ENCODE measurements at regions not wholly inside any gene's neighbourhood (a gene's known extent, or its start where the extent isn't known, plus 50 kb on each side); places are given as distances from the start of the nearest gene placed in this dataset.
"Not testable (repeated sequence)": the region's sequence is repeated elsewhere in the genome, so short reads cannot be mapped to it uniquely, and the experiment has no call there.

GRCh38 chr22:25397616-25398015, 166.9 kb upstream of the GRK3 start:
- DNase-seq: no peak

GRCh38 chr22:25398591-25399062, 165.8 kb upstream of the GRK3 start:
- not testable (repeated sequence) for DNase-seq

DNA sequence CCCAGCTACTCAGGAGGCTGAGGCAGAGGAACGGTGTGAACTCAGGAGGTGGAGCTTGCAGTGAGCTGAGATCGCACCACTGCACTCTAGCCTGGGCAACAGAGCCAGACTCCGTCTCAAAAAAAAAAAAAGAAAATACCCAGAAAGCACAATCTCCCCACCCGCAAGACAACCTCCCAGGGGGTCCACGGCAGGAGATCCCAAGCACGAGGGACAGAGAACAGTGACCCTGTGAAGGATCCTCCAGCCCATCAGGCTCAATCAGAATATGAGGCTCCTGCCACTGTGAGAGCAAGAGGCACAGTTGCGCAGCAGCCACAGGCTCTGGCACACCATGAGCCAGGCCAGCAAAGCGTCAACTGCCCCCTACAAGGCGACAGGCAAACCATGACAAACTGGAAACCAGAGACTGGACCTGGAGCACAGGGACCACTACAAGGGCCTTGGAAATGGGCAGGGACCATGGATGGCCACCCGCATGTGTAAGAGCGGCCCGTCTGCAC, 164.8 kb upstream of the GRK3 start:
- no peak for DNase-seq

DNA sequence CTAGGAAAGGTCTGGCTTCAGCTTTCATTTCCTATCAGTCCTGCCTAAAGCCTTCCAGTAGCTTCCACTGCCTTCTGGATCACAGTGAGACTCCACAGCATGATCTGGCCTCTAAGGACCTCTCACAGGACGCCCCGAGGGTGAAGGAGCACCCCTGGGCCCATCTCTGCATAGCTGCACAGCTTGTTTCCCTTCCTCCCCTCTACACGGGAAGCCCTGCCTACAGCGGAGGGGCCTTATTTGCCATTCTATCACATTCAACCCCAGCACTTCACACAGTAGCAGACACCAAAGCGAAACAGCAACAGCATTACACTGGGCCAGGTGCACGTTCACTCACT, 162.3 kb upstream of the GRK3 start:
- no peak for DNase-seq

- DNase-seq: no peak
Observed at GRCh38 chr22:25402501-25403283, 161.8 kb upstream of the GRK3 start.

DNA sequence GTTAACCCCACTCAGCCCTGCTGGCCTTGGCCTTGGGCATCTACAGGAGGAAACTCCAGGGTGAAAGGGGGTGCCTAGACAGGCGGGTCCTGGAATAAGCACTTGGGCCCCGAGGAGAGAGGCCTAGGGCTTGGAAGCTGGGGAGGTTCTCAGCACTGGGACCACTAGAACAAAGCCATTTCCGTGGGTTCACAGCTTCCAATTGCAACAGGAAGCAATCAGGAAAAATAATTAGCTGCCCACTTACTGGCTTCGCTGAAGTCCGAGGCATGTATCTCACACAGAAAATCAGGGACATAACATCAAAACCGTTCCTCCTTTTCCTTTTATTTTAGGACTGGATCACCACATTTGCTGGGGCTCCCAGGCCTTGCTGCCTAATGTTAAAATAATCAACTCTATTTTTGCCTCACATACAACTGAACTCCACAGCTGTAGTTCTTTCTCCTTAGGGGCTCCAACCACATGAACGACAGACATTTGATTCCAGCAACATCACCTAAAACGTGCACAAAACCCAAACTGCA, 161.1 kb upstream of the GRK3 start:
- DNase-seq: no peak

DNA sequence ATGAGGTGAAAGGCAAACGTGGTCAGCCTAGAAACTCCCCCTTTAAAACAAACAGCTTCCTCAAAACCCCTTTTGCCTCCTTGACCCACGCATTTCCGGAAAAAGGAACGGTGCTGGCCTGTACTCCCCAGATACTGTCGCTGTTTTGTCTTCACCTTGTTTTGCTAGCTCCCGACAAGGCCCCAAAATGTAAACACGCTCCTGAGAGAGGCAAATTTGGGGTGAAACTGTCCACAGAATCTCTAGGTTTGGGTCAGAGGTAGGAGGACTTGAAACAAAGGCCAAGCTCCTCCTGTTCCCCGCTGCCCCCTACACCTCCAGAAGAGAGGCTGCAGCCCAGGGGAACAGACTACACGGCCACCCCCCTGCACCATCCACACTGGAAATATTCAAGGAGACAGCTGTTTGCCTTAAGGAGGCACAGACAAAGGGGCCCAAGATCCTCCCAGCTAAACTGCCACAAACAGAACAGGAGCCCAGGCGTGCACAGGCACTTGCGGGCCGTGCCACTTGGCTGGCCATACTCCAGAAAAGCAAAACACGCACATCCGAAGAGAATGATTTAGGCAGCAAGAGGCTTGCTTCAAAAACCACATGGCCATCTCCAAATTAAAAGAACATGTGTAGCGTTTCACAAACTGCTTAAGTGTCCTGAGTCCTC, 160.5 kb upstream of the GRK3 start:
- DNase-seq: no peak

- DNase-seq: no peak
Observed at GRCh38 chr22:25404556-25404927, 159.9 kb upstream of the GRK3 start.

GRCh38 chr22:25404928-25405816, 159.3 kb upstream of the GRK3 start:
- DNase-seq: peak; percentile 52 to 54

DNA sequence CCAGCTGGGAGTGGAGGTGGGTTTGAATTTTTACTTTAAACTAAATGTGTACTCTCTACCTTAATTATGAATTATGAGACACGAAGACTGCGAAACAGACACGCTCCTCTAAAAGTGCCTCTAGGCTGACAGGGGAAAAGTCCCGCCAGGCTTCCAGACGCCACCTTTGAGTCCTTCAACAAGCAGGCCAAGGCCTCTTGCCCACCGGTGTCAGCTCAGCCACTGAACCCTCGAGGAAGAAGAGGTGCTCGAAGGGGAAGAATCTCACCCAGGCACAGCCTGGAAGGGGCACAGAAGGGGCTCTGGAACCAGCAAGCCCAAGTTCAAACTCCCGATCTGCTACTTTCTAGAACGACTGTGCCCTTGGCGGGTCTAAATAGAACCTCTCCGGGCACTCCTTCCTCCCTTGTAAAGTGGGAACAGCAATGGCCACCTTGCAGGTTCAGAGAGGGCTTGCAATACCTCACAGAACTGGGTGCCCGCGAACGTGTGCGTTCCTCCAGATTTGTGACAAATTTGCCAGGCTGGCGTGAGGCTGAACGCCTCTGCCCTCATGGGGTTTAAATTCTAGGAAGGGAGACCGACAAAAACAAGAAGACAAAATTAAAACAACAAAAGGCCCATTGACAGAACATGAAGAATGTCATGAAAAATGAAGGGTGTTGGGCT, 158.5 kb upstream of the GRK3 start:
- no peak for DNase-seq

GRCh38 chr22:25406510-25407210, 157.8 kb upstream of the GRK3 start:
- DNase-seq: no peak

GRCh38 chr22:25407226-25407858, 157.1 kb upstream of the GRK3 start:
- DNase-seq: no peak

- no peak for DNase-seq
Observed at GRCh38 chr22:25407859-25408229, 156.6 kb upstream of the GRK3 start.

DNA sequence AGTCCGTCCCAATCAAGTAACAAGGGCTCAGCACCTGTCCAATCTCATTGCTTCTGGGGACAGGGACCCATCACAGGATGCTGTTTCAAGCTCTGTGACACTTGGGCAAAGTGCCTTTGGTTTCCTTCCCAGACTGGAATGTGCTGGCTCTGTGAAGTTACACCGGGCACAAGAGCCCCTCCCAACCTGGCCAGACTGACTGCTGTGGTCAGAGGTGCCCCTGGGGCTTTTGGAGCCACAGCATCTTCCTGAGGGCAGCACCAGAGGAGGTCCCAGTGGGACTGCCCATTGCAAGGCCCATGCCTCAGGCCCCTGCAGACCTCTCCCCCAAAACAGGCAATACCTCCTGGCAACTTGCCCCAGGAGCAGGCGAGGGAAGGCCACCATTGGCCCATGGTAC, 155.2 kb upstream of the GRK3 start:
- no peak for DNase-seq

DNA sequence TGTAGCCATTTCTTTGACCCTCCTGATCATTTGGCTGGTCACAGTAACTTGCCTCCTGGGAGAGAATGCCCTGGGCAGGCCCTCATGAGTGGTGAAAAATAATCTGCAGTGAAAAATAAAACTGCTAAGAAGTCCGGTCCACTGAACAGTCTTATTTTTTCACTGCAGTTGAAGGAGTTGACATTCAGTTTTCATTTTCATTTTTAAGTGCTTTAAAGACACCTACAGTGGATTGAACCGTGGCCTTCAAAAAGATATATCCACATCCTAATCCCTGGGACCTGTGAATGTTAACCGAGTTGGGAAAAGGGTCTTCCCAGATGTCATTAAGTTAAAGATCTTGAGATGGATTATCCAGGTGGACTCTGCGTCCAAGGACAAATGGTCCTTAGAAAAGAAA, 153.6 kb upstream of the GRK3 start:
- no peak for DNase-seq

- no peak for DNase-seq
Observed at GRCh38 chr22:25413620-25414019, 150.9 kb upstream of the GRK3 start.

DNA sequence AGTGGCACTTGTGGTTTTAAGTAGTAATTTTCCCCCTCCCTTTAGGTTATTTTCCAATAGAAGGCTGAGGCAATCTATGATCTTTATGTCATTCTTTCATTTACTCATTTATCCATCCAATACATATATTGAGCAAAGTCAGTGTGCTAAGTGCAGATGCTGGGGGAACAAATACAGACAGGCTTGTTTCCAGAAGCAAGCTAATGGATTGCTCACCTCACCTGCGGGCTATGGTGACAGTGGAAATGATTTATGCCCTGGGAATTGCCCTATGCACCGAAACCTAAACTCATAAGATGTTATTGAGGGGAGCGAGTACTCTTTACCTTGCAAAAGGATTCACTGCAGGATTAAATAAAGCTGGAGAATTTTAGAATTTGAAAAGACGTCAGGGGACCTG, 148.7 kb upstream of the GRK3 start:
- not testable (repeated sequence) for DNase-seq

GRCh38 chr22:25417826-25418225, 146.6 kb upstream of the GRK3 start:
- DNase-seq: not testable (repeated sequence)

DNA sequence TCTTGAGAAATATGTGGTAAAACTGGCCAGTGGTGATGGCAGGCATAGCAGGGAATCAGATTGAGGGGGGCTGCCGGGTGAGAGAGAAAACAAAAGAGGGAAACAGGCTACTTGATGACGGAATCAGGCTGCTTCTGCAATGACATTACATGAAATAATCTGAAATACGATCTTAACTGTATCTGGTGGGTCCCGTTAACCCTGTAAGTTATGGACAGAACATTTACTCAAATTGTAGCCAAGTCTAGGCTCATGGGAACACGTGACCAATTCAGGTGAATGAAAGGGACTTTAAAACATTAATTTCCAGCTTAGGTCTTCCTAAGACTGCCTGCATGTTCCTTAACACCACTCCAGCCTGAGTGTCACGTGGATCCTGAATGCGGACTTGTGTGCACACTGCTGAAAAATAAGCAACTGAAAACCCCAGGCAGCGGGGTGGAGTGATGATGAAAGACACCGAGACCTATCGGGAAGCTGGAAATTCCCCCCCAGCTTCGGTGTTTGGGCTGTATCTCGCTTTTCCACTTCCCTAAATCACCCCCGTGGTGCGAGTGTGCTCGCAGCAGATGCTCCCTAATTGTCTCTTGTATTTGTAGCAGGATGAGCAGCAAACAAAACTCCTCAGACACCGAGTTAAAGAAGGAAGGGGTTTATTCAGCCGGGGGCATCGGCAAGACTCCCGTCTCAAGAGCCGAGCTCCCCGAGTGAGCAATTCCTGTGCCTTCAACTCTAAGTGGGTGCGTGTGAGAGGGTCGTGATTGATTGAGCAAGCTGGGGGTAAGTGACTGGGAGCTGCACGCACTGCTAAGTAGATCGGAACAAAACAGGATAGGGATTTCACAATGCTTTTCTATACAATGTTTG, 145.0 kb upstream of the GRK3 start:
- no peak for DNase-seq

- not testable (repeated sequence) for DNase-seq
Observed at GRCh38 chr22:25420114-25420441, 144.4 kb upstream of the GRK3 start.

Measured in activated CD4-positive, alpha-beta T cell treated with anti-CD3 and anti-CD28 coated beads, Interleukin-2, amount 50 U/mL, for 4 hours (primary cell).